Nephron (organoid): ENCODE measurements at regions not wholly inside any gene's neighbourhood (a gene's known extent, or its start where the extent isn't known, plus 50 kb on each side); places are given as distances from the start of the nearest gene placed in this dataset.

Experiments used
- H3K27ac Mint-ChIP-seq, 3 experiments: 2 replicates each; pipeline ENCODE4 v1.8.0; 2020; ENCODE audit warnings: mixed read lengths in 3 of 3, mild to moderate bottlenecking in 2 of 3, moderate library complexity in 1 of 3
- H3K27me3 Mint-ChIP-seq: 2 replicates; pipeline ENCODE4 v1.8.0; 2021; ENCODE audit warnings: low read depth, mild to moderate bottlenecking, moderate library complexity, mixed read lengths
- H3K36me3 Mint-ChIP-seq: 2 replicates; pipeline ENCODE4 v1.8.0; 2020; ENCODE audit warnings: low read depth, mixed read lengths
- H3K4me1 Mint-ChIP-seq: 2 replicates; pipeline ENCODE4 v1.8.0; 2020; ENCODE audit warnings: mixed read lengths
- H3K4me3 Mint-ChIP-seq, 3 experiments: 2 replicates each; pipeline ENCODE4 v1.8.0; 2020; ENCODE audit warnings: mild to moderate bottlenecking in 3 of 3, mixed read lengths in 3 of 3, moderate library complexity in 2 of 3
- H3K9me3 Mint-ChIP-seq: 2 replicates; pipeline ENCODE4 v1.8.0; 2020; ENCODE audit warnings: mixed read lengths
- CTCF ChIP-seq, 3 experiments: fragments of 200-600 bp; sonication (generic); IDR thresholded peaks; one replicate each; pipeline ENCODE4 v1.5.0; 2021; ENCODE audit warnings: antibody characterized with exemption in 3 of 3; ENCODE audit not compliant: unreplicated experiment in 3 of 3

GRCh38 chr5:147055850-147056566 is 177.5 kb upstream of the PPP2R2B start:
- no peaks in the 10 kb centered on the region for H3K9me3 Mint-ChIP-seq
- H3K36me3 Mint-ChIP-seq = no peaks in the 10 kb centered on the region
- H3K27me3 Mint-ChIP-seq = peaks cover 3% of the 10 kb centered on the region
- H3K27ac Mint-ChIP-seq = no peak overlapping the region
- no peaks in the 10 kb centered on the region for H3K4me1 Mint-ChIP-seq
- no peak overlapping the region for H3K4me3 Mint-ChIP-seq
- no peak for TF ChIP-seq CTCF (IDR thresholded peaks at IDR 0.05; ENCODE audit: unreplicated experiment in 3 of 3)

GRCh38 chr5:147057051-147057450 is 177.8 kb upstream of the STK32A start:
- H3K36me3 Mint-ChIP-seq = no peaks in the 10 kb centered on the region
- no peak for TF ChIP-seq CTCF (IDR thresholded peaks at IDR 0.05; ENCODE audit: unreplicated experiment in 3 of 3)
- peaks cover 3% of the 10 kb centered on the region for H3K27me3 Mint-ChIP-seq
- no peaks in the 10 kb centered on the region for H3K4me1 Mint-ChIP-seq
- no peak overlapping the region for H3K4me3 Mint-ChIP-seq
- no peak overlapping the region for H3K27ac Mint-ChIP-seq
- H3K9me3 Mint-ChIP-seq = no peaks in the 10 kb centered on the region

GRCh38 chr5:147061431-147061830 is 173.4 kb upstream of the STK32A start:
- Mint-ChIP-seq H3K4me3 (no peak overlapping the region), H3K4me1 (no peaks in the 10 kb centered on the region), H3K27me3 (no peaks in the 10 kb centered on the region), H3K9me3 (no peaks in the 10 kb centered on the region), H3K27ac (no peak overlapping the region), H3K36me3 (no peaks in the 10 kb centered on the region)
- no peak for TF ChIP-seq CTCF (IDR thresholded peaks at IDR 0.05; ENCODE audit: unreplicated experiment in 3 of 3)

GRCh38 chr5:147062427-147062826 is 172.4 kb upstream of the STK32A start:
- no peak for TF ChIP-seq CTCF (IDR thresholded peaks at IDR 0.05; ENCODE audit: unreplicated experiment in 3 of 3)
- H3K4me1 Mint-ChIP-seq = no peaks in the 10 kb centered on the region
- H3K4me3 Mint-ChIP-seq = no peak overlapping the region
- H3K9me3 Mint-ChIP-seq = no peaks in the 10 kb centered on the region
- H3K36me3 Mint-ChIP-seq = no peaks in the 10 kb centered on the region
- no peaks in the 10 kb centered on the region for H3K27me3 Mint-ChIP-seq
- H3K27ac Mint-ChIP-seq = no peak overlapping the region

- no peaks in the 10 kb centered on the region for H3K4me1 Mint-ChIP-seq
- H3K36me3 Mint-ChIP-seq = no peaks in the 10 kb centered on the region
- H3K4me3 Mint-ChIP-seq = no peak overlapping the region
- no peak for TF ChIP-seq CTCF (IDR thresholded peaks at IDR 0.05; ENCODE audit: unreplicated experiment in 3 of 3)
- no peak overlapping the region for H3K27ac Mint-ChIP-seq
- H3K9me3 Mint-ChIP-seq = no peaks in the 10 kb centered on the region
- no peaks in the 10 kb centered on the region for H3K27me3 Mint-ChIP-seq
Measured at GRCh38 chr5:147063943-147064342, 170.9 kb upstream of the STK32A start.

GRCh38 chr5:147065071-147065470 is 169.8 kb upstream of the STK32A start:
- H3K4me1 Mint-ChIP-seq = no peaks in the 10 kb centered on the region

More at GRCh38 chr5:147065071-147065470, 169.8 kb upstream of the STK32A start:
- Mint-ChIP-seq H3K27ac (no peak overlapping the region), H3K36me3 (no peaks in the 10 kb centered on the region), H3K27me3 (no peaks in the 10 kb centered on the region), H3K4me3 (no peak overlapping the region), H3K9me3 (no peaks in the 10 kb centered on the region)
- no peak for TF ChIP-seq CTCF (IDR thresholded peaks at IDR 0.05; ENCODE audit: unreplicated experiment in 3 of 3)
